ENCODE measurements at regions not wholly inside any gene's neighbourhood (a gene's known extent, or its start where the extent isn't known, plus 50 kb on each side); places are given as distances from the start of the nearest gene placed in this dataset.

DNA sequence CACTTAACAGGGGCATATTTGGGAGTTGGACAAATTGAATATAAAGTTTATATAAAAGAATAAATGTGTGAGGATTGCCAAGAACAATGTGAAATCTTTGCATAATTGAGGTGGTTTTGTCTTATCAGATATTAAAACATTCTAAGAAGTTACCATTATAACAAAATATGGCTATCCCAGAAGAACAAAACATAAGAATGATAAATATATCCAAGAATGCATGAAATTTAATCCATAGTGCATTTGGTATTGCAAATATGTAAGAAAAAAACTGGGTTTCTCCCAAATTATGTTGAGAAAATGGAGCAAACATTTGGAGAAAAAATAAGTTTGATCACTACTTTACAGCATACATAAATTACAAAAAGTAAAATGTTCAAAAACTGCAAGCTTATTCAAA, 562.4 kb downstream of the RNF144A start:
- Histone ChIP-seq H3K27me3 (ENCODE audit: low read depth, low read length) (no peaks in the 10 kb centered on the region), H3K36me3 (ENCODE audit: control insufficient read depth in 1 of 2, insufficient read depth in 2 of 2, low read length in 2 of 2) (no peaks in the 10 kb centered on the region), H3K27ac (ENCODE audit: low read length) (no peak overlapping the region), H3K4me3 (ENCODE audit: low read depth in 1 of 2, low read length in 2 of 2) (no peak overlapping the region), H3K4me1 (ENCODE audit: control insufficient read depth in 1 of 2, insufficient read depth in 2 of 2, low read length in 2 of 2) (no peaks in the 10 kb centered on the region), H3K9me3 (ENCODE audit: control insufficient read depth in 1 of 2, low read length in 2 of 2) (peaks cover 0 to 4% of the 10 kb centered on the region in 2 donors)

DNA sequence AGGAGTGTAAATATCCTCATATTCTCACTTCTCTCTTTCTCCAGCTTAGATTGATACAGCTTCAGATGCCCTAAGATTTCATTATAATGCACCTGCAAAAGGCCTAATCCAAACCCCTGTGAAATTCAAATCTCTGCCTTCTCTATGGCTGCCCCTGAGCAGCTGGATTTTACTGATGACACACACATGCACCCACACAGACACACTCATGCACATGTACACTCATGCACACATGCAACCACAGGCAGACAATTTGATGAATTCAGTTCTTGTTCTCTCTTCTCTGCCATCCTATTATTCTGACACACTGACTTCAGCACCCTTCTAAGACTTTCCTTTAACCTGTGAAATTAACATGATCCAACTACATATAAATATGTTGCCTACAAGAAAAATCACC, 563.2 kb downstream of the RNF144A start:
- Histone ChIP-seq H3K27ac (ENCODE audit: low read length) (no peak overlapping the region), H3K4me3 (ENCODE audit: low read depth in 1 of 2, low read length in 2 of 2) (no peak overlapping the region)

DNA sequence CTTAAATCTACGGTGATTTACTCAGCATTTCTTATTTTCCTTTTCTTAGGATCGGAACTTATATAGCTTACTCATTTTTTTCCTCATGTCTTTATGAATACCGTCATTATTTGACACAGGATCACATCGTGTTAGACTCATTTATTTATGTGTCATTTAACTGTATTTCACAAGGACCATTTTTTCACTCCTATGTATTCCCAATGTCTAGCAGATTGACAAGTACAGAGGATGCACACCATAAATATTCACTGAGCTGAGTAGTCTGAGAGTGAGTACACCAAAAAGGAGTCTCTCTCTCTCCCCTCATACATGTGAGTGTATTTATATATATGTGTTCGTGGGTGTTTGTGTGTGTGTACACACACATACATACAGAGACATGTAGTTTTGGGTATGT, 573.5 kb downstream of the RNF144A start:
- H3K4me3 ChIP-seq (ENCODE audit: low read depth in 1 of 2, low read length in 2 of 2): no peak overlapping the region
- H3K27me3 ChIP-seq (ENCODE audit: low read depth, low read length): no peaks in the 10 kb centered on the region
- no peaks in the 10 kb centered on the region for H3K4me1 ChIP-seq (ENCODE audit: control insufficient read depth in 1 of 2, insufficient read depth in 2 of 2, low read length in 2 of 2)
- H3K27ac ChIP-seq (ENCODE audit: low read length): no peak overlapping the region
- H3K36me3 ChIP-seq (ENCODE audit: control insufficient read depth in 1 of 2, insufficient read depth in 2 of 2, low read length in 2 of 2): no peaks in the 10 kb centered on the region
- H3K9me3 ChIP-seq (ENCODE audit: control insufficient read depth in 1 of 2, low read length in 2 of 2): no peaks in the 10 kb centered on the region

More for the DNA sequence above, 563.2 kb downstream of the RNF144A start:
- Histone ChIP-seq H3K36me3 (ENCODE audit: control insufficient read depth in 1 of 2, insufficient read depth in 2 of 2, low read length in 2 of 2) (no peaks in the 10 kb centered on the region), H3K9me3 (ENCODE audit: control insufficient read depth in 1 of 2, low read length in 2 of 2) (peaks cover 0 to 4% of the 10 kb centered on the region in 2 donors), H3K27me3 (ENCODE audit: low read depth, low read length) (no peaks in the 10 kb centered on the region), H3K4me1 (ENCODE audit: control insufficient read depth in 1 of 2, insufficient read depth in 2 of 2, low read length in 2 of 2) (no peaks in the 10 kb centered on the region)

DNA sequence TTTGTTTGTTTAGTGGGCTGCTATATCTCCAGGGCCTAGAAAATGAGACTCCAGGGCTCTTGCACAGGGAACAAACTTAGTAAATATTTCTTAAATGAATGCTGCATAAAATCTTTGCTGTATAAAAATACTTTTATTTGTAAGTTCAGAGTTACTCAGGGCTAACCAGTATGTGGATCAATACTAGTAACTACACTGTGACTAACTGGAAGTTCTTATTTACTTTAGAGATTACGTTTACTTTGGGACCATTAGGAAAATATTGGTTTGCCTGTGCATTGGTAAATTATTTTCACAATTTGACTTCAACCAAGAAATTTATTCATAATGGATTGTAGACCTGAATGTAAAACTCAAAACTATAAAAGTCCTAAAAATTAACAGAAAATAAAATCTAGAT, 575.5 kb downstream of the RNF144A start:
- H3K9me3 ChIP-seq (ENCODE audit: control insufficient read depth in 1 of 2, low read length in 2 of 2): no peaks in the 10 kb centered on the region
- no peaks in the 10 kb centered on the region for H3K36me3 ChIP-seq (ENCODE audit: control insufficient read depth in 1 of 2, insufficient read depth in 2 of 2, low read length in 2 of 2)
- H3K4me3 ChIP-seq (ENCODE audit: low read depth in 1 of 2, low read length in 2 of 2): no peak overlapping the region
- no peaks in the 10 kb centered on the region for H3K4me1 ChIP-seq (ENCODE audit: control insufficient read depth in 1 of 2, insufficient read depth in 2 of 2, low read length in 2 of 2)
- no peak overlapping the region for H3K27ac ChIP-seq (ENCODE audit: low read length)
- H3K27me3 ChIP-seq (ENCODE audit: low read depth, low read length): no peaks in the 10 kb centered on the region

DNA sequence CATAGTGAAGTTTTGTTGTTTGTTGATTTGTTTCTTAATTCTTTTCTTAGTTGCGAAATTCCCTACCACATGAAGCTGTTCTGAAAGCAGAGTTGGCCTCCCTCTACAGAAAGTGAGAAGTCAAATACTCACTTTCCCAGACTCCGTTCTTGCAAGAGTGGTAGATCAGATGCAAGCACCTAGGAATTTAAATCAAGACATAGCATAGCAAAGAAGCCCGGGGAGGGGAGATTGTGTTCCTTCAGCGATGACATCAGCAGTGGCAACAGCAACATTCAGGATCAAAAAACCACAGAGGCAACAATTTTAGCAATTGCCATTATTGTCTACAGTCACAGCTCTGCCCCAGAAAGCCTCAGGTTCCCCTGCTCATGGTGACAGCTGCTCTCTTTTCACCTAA, 580.0 kb downstream of the RNF144A start:
- Histone ChIP-seq H3K9me3 (ENCODE audit: control insufficient read depth in 1 of 2, low read length in 2 of 2) (no peaks in the 10 kb centered on the region), H3K36me3 (ENCODE audit: control insufficient read depth in 1 of 2, insufficient read depth in 2 of 2, low read length in 2 of 2) (no peaks in the 10 kb centered on the region), H3K4me3 (ENCODE audit: low read depth in 1 of 2, low read length in 2 of 2) (no peak overlapping the region), H3K27me3 (ENCODE audit: low read depth, low read length) (no peaks in the 10 kb centered on the region), H3K27ac (ENCODE audit: low read length) (no peak overlapping the region), H3K4me1 (ENCODE audit: control insufficient read depth in 1 of 2, insufficient read depth in 2 of 2, low read length in 2 of 2) (no peaks in the 10 kb centered on the region)

DNA sequence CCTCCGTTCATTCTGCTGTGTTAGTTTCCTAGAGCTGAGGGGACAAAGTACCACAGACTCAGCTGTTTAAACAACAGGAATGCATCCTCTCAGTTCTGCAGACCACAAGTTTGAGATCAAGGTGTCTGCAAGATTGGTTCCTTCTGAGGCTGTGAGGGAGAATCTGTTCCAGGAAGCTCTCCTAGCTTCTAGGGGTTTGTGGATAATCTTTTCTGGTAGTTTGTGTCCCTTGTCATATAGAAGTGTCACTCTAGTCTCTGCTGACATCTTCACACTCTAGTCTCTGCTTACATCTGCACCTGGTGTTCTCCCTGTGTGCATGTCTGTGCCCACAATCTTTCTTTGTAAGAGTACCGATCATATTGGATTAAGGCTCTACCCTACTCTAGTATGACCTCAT, 581.8 kb downstream of the RNF144A start:
- Histone ChIP-seq H3K9me3 (ENCODE audit: control insufficient read depth in 1 of 2, low read length in 2 of 2) (no peaks in the 10 kb centered on the region), H3K27ac (ENCODE audit: low read length) (no peak overlapping the region), H3K27me3 (ENCODE audit: low read depth, low read length) (no peaks in the 10 kb centered on the region), H3K4me3 (ENCODE audit: low read depth in 1 of 2, low read length in 2 of 2) (no peak overlapping the region), H3K36me3 (ENCODE audit: control insufficient read depth in 1 of 2, insufficient read depth in 2 of 2, low read length in 2 of 2) (no peaks in the 10 kb centered on the region), H3K4me1 (ENCODE audit: control insufficient read depth in 1 of 2, insufficient read depth in 2 of 2, low read length in 2 of 2) (no peaks in the 10 kb centered on the region)

DNA sequence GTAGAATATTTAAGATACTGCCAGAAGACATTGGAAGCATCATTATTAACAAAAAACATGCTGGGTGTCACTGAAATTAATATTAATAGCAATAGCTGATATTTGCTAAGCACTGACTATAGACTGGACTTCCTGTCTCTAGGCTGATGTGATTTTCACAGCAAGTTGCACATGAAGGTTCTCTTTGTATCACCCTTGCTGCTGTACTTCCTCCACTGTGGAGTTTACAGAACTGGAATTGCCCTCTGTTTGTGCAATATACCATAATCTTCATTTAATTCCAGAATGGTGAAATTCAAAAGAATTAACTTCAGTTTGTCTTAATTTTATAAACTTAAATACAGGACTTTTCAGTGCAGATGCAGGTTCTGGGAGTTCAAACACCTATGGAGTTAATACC, 585.1 kb downstream of the RNF144A start:
- Histone ChIP-seq H3K4me1 (ENCODE audit: control insufficient read depth in 1 of 2, insufficient read depth in 2 of 2, low read length in 2 of 2) (no peaks in the 10 kb centered on the region), H3K9me3 (ENCODE audit: control insufficient read depth in 1 of 2, low read length in 2 of 2) (no peaks in the 10 kb centered on the region), H3K4me3 (ENCODE audit: low read depth in 1 of 2, low read length in 2 of 2) (no peak overlapping the region), H3K27me3 (ENCODE audit: low read depth, low read length) (no peaks in the 10 kb centered on the region), H3K36me3 (ENCODE audit: control insufficient read depth in 1 of 2, insufficient read depth in 2 of 2, low read length in 2 of 2) (no peaks in the 10 kb centered on the region), H3K27ac (ENCODE audit: low read length) (no peak overlapping the region)

DNA sequence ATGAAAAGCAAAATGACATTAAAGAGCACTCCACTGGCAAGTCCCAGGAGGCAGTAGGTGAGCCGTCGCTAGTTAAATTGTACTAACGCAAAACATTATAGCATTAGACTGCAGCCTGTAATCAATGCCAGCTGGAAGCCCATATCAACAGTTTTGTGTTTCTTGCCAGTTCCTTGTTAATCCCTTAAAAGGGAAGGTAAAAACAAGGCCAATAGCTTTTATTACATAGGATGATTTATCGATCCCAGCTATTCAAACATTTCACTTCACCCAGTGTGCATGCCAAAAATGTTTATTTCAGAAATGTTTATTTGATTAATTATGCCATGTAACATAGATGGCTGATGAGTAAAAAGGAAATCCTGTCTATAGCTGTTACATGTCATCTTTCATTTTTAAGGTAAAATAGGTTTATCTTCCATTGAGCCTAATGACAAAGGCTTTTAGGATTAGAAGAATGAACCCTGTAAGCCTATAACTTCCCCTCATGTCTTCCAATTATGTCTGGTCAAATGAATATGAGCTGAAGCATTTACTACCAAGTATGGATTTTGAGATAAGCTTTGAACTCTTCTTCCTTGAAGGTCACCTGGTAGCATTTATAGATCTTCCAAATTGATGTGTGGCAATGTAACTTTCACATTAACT, 591.2 kb downstream of the RNF144A start:
- no peaks in the 10 kb centered on the region for H3K4me1 ChIP-seq (ENCODE audit: control insufficient read depth in 1 of 2, insufficient read depth in 2 of 2, low read length in 2 of 2)

DNA sequence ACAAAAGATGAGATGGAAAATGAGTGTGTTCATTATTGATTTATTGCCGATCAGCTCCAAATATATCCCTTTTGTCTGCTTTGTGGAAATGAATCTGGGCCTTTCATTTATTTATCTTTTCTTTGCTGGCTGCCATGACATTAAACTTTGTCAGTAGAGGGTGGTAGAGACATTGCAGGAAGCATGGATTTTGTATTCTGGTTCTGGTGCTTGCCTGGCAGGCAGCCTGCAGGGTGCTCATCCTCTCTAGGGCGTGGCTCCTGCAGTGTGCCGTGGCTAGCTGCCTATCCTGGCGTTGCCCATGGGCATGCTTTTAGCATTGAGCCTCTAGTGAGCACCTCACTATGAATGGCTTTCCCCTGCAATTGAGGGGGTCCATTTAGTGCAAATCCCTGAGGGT, 593.1 kb downstream of the RNF144A start:
- H3K4me3 ChIP-seq (ENCODE audit: low read depth in 1 of 2, low read length in 2 of 2): no peak overlapping the region
- no peak overlapping the region for H3K27ac ChIP-seq (ENCODE audit: low read length)
- H3K27me3 ChIP-seq (ENCODE audit: low read depth, low read length): no peaks in the 10 kb centered on the region
- no peaks in the 10 kb centered on the region for H3K4me1 ChIP-seq (ENCODE audit: control insufficient read depth in 1 of 2, insufficient read depth in 2 of 2, low read length in 2 of 2)
- H3K9me3 ChIP-seq (ENCODE audit: control insufficient read depth in 1 of 2, low read length in 2 of 2): peaks cover 0 to 9% of the 10 kb centered on the region in 2 donors
- no peaks in the 10 kb centered on the region for H3K36me3 ChIP-seq (ENCODE audit: control insufficient read depth in 1 of 2, insufficient read depth in 2 of 2, low read length in 2 of 2)

More for the DNA sequence above, 591.2 kb downstream of the RNF144A start:
- no peaks in the 10 kb centered on the region for H3K27me3 ChIP-seq (ENCODE audit: low read depth, low read length)
- no peak overlapping the region for H3K4me3 ChIP-seq (ENCODE audit: low read depth in 1 of 2, low read length in 2 of 2)
- H3K9me3 ChIP-seq (ENCODE audit: control insufficient read depth in 1 of 2, low read length in 2 of 2): peaks cover 0 to 9% of the 10 kb centered on the region in 2 donors
- H3K36me3 ChIP-seq (ENCODE audit: control insufficient read depth in 1 of 2, insufficient read depth in 2 of 2, low read length in 2 of 2): no peaks in the 10 kb centered on the region
- no peak overlapping the region for H3K27ac ChIP-seq (ENCODE audit: low read length)

DNA sequence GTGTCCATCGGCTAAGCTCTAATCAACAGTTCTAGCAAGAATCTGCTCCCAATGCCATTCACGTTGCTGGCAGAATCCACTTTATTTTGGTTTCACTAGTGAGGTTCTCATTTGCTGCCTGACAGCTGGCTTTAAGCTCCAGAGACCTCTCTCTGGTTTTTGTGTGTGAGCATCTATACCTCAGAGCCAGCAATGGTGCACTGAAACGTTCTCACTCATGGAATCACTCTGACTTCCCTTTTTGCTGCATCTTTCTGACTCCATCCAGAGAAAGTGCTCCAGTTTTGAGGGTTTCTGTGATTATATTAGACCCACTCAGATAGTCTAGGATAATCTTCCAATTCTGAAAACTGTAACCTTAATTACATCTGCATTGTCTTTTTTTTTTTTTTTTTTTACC, 596.6 kb downstream of the RNF144A start:
- H3K4me3 ChIP-seq (ENCODE audit: low read depth in 1 of 2, low read length in 2 of 2): no peak overlapping the region
- H3K4me1 ChIP-seq (ENCODE audit: control insufficient read depth in 1 of 2, insufficient read depth in 2 of 2, low read length in 2 of 2): peaks cover 0 to 12% of the 10 kb centered on the region in 2 donors
- peaks cover 0 to 9% of the 10 kb centered on the region in 2 donors for H3K9me3 ChIP-seq (ENCODE audit: control insufficient read depth in 1 of 2, low read length in 2 of 2)
- H3K36me3 ChIP-seq (ENCODE audit: control insufficient read depth in 1 of 2, insufficient read depth in 2 of 2, low read length in 2 of 2): no peaks in the 10 kb centered on the region
- H3K27me3 ChIP-seq (ENCODE audit: low read depth, low read length): no peaks in the 10 kb centered on the region
- H3K27ac ChIP-seq (ENCODE audit: low read length): no peak overlapping the region

DNA sequence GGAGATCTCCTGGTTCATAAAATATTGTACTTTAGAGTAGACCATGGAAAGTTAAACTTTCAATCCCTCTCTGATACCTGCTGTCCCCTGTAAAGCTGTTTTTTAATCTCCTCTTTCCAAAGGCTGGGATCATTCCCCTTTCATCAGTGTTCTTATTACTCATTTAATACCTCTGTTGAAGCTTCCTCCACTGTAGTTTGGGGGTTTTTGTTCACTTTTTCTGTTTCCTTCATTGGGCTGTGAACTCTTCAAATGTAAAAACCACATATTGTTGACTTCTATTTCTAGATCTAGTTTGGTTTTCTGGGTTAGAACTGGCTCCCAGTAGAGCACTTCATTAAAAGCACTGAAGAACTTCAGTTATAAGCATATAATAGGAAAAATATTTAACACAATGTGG, 598.1 kb downstream of the RNF144A start:
- Histone ChIP-seq H3K27me3 (ENCODE audit: low read depth, low read length) (no peaks in the 10 kb centered on the region), H3K36me3 (ENCODE audit: control insufficient read depth in 1 of 2, insufficient read depth in 2 of 2, low read length in 2 of 2) (no peaks in the 10 kb centered on the region), H3K4me1 (ENCODE audit: control insufficient read depth in 1 of 2, insufficient read depth in 2 of 2, low read length in 2 of 2) (peaks cover 0 to 12% of the 10 kb centered on the region in 2 donors), H3K27ac (ENCODE audit: low read length) (no peak overlapping the region), H3K9me3 (ENCODE audit: control insufficient read depth in 1 of 2, low read length in 2 of 2) (peaks cover 0 to 4% of the 10 kb centered on the region in 2 donors), H3K4me3 (ENCODE audit: low read depth in 1 of 2, low read length in 2 of 2) (no peak overlapping the region)

DNA sequence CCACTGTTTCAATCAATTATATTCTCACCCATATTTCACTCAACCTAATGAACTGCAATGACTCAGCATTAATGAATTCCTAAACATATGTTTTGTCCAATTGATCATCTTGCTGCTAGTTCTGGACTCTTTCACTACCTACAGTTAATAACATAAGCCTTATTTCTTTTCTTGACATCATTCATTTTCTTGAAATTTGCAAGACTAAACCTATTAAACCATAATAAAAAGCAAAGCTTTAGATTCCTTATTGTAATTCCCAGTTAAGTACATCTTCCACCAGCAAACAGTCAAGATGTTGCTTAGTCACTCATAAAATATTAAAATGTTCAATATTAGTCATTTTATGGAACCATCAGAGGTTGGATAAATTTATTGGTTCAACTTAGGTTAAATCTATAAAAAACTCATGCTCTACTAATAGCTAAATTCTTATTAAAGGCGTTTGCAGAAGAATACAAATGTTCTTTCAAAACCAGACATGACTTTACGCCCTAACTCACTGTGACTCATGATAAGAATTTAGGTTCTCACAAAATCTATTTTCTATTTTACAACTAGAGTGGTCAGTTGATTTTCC, 599.4 kb downstream of the RNF144A start:
- no peak overlapping the region for H3K4me3 ChIP-seq (ENCODE audit: low read depth in 1 of 2, low read length in 2 of 2)
- H3K27me3 ChIP-seq (ENCODE audit: low read depth, low read length): no peaks in the 10 kb centered on the region
- H3K27ac ChIP-seq (ENCODE audit: low read length): no peak overlapping the region

More for the DNA sequence above, 599.4 kb downstream of the RNF144A start:
- Histone ChIP-seq H3K9me3 (ENCODE audit: control insufficient read depth in 1 of 2, low read length in 2 of 2) (no peaks in the 10 kb centered on the region), H3K4me1 (ENCODE audit: control insufficient read depth in 1 of 2, insufficient read depth in 2 of 2, low read length in 2 of 2) (peaks cover 0 to 12% of the 10 kb centered on the region in 2 donors), H3K36me3 (ENCODE audit: control insufficient read depth in 1 of 2, insufficient read depth in 2 of 2, low read length in 2 of 2) (no peaks in the 10 kb centered on the region)

Measured in muscle layer of duodenum (tissue), 2 donors.